A673 (cell line): ENCODE measurements at regions not wholly inside any gene's neighbourhood (a gene's known extent, or its start where the extent isn't known, plus 50 kb on each side); places are given as distances from the start of the nearest gene placed in this dataset.

ENCODE experiments used
- BruUV-seq: library from RNA; stranded (reverse); fragments of 400-500 nt; replicated peaks from 2 replicates; lab custom pipeline; 2021; lab: Mats Ljungman, UMichigan
- CTCF ChIA-PET: fragments of 300-600 bp; sonication (Branson Sonifier 250); formaldehyde crosslinking; loops from one replicate; lab custom pipeline; 2022; ENCODE audit warnings: antibody characterized with exemption; lab: Charles Lee
- POLR2A ChIA-PET: fragments of 300-600 bp; sonication (Branson Sonifier 250); formaldehyde crosslinking; loops from one replicate; lab custom pipeline; 2022; ENCODE audit warnings: antibody characterized with exemption; ENCODE audit not compliant: low non-redundant PET; lab: Charles Lee
- DNase-seq: peaks from one replicate; pipeline ENCODE4 v3.0.0-alpha.2; 2015; ENCODE audit warnings: low spot score
- H3K27ac ChIP-seq: fragments of 200-600 bp; sonication (generic); 2 replicates; pipeline ENCODE4 v1.5.1; 2016; ENCODE audit warnings: mixed run types, low read depth, mild to moderate bottlenecking, mixed read lengths, antibody characterized with exemption, low read length; ENCODE audit not compliant: poor library complexity, severe bottlenecking
- H3K27me3 ChIP-seq: fragments of 200-600 bp; sonication (generic); replicated peaks from 2 replicates; pipeline ENCODE4 v1.6.1; 2017; ENCODE audit warnings: mixed run types, low read depth, mild to moderate bottlenecking, mixed read lengths, antibody characterized with exemption, low read length; ENCODE audit not compliant: insufficient read depth, poor library complexity
- H3K36me3 ChIP-seq: fragments of 200-600 bp; sonication (generic); 2 replicates; pipeline ENCODE4 v1.6.1; 2016; ENCODE audit warnings: mixed run types, mild to moderate bottlenecking, mixed read lengths, antibody characterized with exemption, low read length; ENCODE audit not compliant: insufficient read depth, poor library complexity, severe bottlenecking
- H3K4me1 ChIP-seq: fragments of 200-600 bp; sonication (generic); 2 replicates; pipeline ENCODE4 v1.6.1; 2017; ENCODE audit warnings: mixed run types, mild to moderate bottlenecking, mixed read lengths, antibody characterized with exemption, low read length; ENCODE audit not compliant: insufficient read depth, poor library complexity, severe bottlenecking
- H3K4me3 ChIP-seq: fragments of 200-600 bp; sonication (generic); 2 replicates; pipeline ENCODE4 v1.5.1; 2016; ENCODE audit warnings: low read depth, mixed run types, mild to moderate bottlenecking, mixed read lengths, low read length; ENCODE audit not compliant: poor library complexity, severe bottlenecking
- H3K9me3 ChIP-seq: fragments of 200-600 bp; sonication (generic); 2 replicates; pipeline ENCODE4 v1.6.1; 2016; ENCODE audit warnings: mixed run types, low read depth, mild to moderate bottlenecking, mixed read lengths, antibody characterized with exemption, low read length; ENCODE audit not compliant: poor library complexity, severe bottlenecking
- EZH2 ChIP-seq: fragments of 200-600 bp; sonication (generic); IDR thresholded peaks from 2 replicates; pipeline ENCODE4 v1.6.1; 2017; ENCODE audit warnings: borderline replicate concordance, low read depth, mild to moderate bottlenecking, mixed read lengths, antibody characterized with exemption, low read length; ENCODE audit not compliant: poor library complexity, severe bottlenecking
- intact Hi-C: fragments of 100-400 bp; cut with micrococcal nuclease; formaldehyde crosslinking; loops from one replicate; pipeline ENCODE4 v1.10.0; 2022; ENCODE audit not compliant: unreplicated experiment
- TF ChIP-seq, protein P1 (sequence below): fragments of 300-800, 200-600 bp; sonication (generic); conservative IDR thresholded peaks from 2 replicates; pipeline ENCODE4 v1.5.1; 2017; ENCODE audit warnings: low read depth, mild to moderate bottlenecking, antibody characterized with exemption, low read length, moderate library complexity, mixed read lengths

DNA sequence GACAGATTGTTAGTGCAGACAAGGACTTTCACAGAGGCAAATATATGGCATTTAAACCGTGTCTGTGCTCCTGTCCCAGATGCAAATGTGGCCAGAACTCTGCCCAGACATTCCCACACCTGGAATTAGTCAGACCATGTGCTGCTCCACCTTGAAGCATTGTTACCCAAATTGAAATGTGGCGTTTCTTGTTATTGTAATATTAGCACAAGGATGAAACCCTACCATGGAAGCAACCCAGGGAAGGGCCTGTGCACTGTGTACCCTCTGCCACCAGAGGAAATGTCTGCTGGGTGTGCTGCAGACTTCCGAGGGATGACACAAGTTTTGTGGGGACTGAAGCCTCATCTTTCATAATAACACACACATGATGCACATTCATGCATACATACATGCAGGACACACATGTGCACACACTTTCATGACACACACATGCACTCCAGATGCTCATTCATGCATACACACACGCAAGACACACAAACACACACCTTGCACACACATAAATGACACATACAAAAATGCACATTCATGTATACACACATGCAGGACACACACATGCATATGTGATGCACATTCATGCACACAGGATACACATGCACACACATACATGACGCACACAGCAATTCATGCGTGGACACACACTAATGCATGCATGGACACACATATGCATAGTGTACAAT lies 133.2 kb upstream of the SNTG2 start:
- no peak for TF ChIP-seq EZH2
- TF ChIP-seq, protein P1, sequence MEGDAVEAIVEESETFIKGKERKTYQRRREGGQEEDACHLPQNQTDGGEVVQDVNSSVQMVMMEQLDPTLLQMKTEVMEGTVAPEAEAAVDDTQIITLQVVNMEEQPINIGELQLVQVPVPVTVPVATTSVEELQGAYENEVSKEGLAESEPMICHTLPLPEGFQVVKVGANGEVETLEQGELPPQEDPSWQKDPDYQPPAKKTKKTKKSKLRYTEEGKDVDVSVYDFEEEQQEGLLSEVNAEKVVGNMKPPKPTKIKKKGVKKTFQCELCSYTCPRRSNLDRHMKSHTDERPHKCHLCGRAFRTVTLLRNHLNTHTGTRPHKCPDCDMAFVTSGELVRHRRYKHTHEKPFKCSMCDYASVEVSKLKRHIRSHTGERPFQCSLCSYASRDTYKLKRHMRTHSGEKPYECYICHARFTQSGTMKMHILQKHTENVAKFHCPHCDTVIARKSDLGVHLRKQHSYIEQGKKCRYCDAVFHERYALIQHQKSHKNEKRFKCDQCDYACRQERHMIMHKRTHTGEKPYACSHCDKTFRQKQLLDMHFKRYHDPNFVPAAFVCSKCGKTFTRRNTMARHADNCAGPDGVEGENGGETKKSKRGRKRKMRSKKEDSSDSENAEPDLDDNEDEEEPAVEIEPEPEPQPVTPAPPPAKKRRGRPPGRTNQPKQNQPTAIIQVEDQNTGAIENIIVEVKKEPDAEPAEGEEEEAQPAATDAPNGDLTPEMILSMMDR: no peak
- no TSS peak for BruUV-seq

DNA sequence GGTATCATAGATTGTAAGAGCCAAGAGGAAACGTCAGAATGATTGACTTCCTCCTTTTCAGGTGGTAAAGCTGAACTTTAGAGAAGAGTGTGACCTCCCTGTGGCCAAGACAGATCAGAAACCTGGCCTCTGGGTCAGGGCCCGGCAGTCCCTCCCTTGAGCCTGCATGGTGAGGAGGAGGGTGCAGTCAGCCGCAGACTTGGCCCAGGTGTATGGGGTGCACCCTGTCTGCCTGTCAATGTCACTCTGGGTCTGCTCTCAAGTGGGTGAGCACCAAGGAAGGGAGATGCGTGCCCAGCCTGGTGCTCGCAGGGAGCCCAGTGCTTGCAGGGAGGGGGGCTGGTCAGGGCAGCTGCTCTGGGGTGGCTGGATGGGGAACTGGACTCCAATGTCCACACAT lies 134.4 kb upstream of the SNTG2 start:
- intact Hi-C loops: no loop called here
- no peak for TF ChIP-seq EZH2
- TF ChIP-seq, protein P1: no peak

More for the DNA sequence above, 133.2 kb upstream of the SNTG2 start:
- no peak overlapping the region for H3K27ac ChIP-seq
- ChIA-PET POLR2A (no interaction called here), CTCF (no interaction called here)
- H3K4me1 ChIP-seq: no peaks in the 10 kb centered on the region
- no peaks in the 10 kb centered on the region for H3K36me3 ChIP-seq
- H3K9me3 ChIP-seq: no peaks in the 10 kb centered on the region
- no peak overlapping the region for H3K4me3 ChIP-seq
- intact Hi-C loops: no loop called here
- no peak for DNase-seq
- H3K27me3 ChIP-seq: no peaks in the 10 kb centered on the region

DNA sequence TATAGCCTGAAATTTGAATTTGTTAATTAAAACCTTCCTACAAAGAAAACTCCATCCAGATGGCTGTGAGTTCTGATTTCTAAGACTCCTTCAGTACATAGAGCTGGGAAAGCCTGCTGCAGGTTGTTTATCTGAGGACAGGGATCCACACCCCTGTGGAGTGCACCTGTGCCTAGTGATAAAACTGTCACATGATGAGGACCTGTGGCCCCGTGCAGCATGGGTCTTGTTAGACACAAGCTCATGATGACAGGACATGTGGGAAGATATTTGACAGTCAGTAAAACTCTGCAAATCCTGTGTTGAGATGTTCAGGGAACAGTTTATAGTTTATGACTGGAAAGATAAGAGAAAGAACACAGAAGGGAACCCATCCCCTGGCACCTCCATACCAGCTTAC lies 133.2 kb upstream of the TMEM18 start:
- intact Hi-C loops: no loop called here
- no peak for TF ChIP-seq EZH2
- TF ChIP-seq, protein P1: no peak
- CTCF ChIA-PET: no interaction called here
- POLR2A ChIA-PET: no interaction called here
- no peaks in the 10 kb centered on the region for H3K4me1 ChIP-seq
- no peaks in the 10 kb centered on the region for H3K36me3 ChIP-seq
- no TSS peak for BruUV-seq
- DNase-seq: no peak
- no peaks in the 10 kb centered on the region for H3K9me3 ChIP-seq
- H3K27me3 ChIP-seq: no peaks in the 10 kb centered on the region
- no peak overlapping the region for H3K4me3 ChIP-seq
- H3K27ac ChIP-seq: no peak overlapping the region

More for the DNA sequence above, 134.4 kb upstream of the SNTG2 start:
- no peak for DNase-seq
- Histone ChIP-seq H3K4me1 (no peaks in the 10 kb centered on the region), H3K4me3 (no peak overlapping the region), H3K36me3 (no peaks in the 10 kb centered on the region), H3K27me3 (no peaks in the 10 kb centered on the region), H3K9me3 (no peaks in the 10 kb centered on the region), H3K27ac (no peak overlapping the region)
- ChIA-PET POLR2A (no interaction called here), CTCF (no interaction called here)
- BruUV-seq: no TSS peak
